NCI-H2029 (cell line): ENCODE measurements at regions not wholly inside any gene's neighbourhood (a gene's known extent, or its start where the extent isn't known, plus 50 kb on each side); places are given as distances from the start of the nearest gene placed in this dataset.
"Not testable (repeated sequence)": the region's sequence is repeated elsewhere in the genome, so short reads cannot be mapped to it uniquely, and the experiment has no call there.

Experiments
- DNase-seq: peaks from one replicate; lab custom pipeline; 2025; lab: John Stamatoyannopoulos, UW

GRCh38 chrX:116290359-116290758 is 119.8 kb downstream of the AGTR2 start:
- DNase-seq, result no peak

GRCh38 chrX:116292183-116292582 is 121.6 kb downstream of the AGTR2 start:
- DNase-seq, result no peak

- no peak for DNase-seq
These were observed 128.4 kb downstream of the AGTR2 start for GRCh38 chrX:116298956-116299355.

- no peak for DNase-seq
These were observed 130.2 kb upstream of the SLC6A14 start for GRCh38 chrX:116306218-116306617.

GRCh38 chrX:116317409-116317808 is 119.0 kb upstream of the SLC6A14 start:
- DNase-seq, result no peak

- no peak for DNase-seq
These were observed 117.7 kb upstream of the SLC6A14 start for GRCh38 chrX:116318672-116319071.

GRCh38 chrX:116321711-116322110 is 114.7 kb upstream of the SLC6A14 start:
- no peak for DNase-seq

GRCh38 chrX:116332026-116332425 is 104.4 kb upstream of the SLC6A14 start:
- DNase-seq, result not testable (repeated sequence)

GRCh38 chrX:116334797-116335196 is 101.6 kb upstream of the SLC6A14 start:
- DNase-seq, result not testable (repeated sequence)

GRCh38 chrX:116339407-116339806 is 97.0 kb upstream of the SLC6A14 start:
- DNase-seq, result no peak

- no peak for DNase-seq
These were observed 93.5 kb upstream of the SLC6A14 start for GRCh38 chrX:116342903-116343302.

- DNase-seq, result no peak
These were observed 90.4 kb upstream of the SLC6A14 start for GRCh38 chrX:116345958-116346357.

GRCh38 chrX:116357329-116357728 is 79.1 kb upstream of the SLC6A14 start:
- DNase-seq, result no peak

- DNase-seq, result no peak
These were observed 57.4 kb upstream of the SLC6A14 start for GRCh38 chrX:116378961-116379360.

GRCh38 chrX:116379854-116380253 is 56.6 kb upstream of the SLC6A14 start:
- DNase-seq, result no peak

GRCh38 chrX:116384406-116384954 is 51.9 kb upstream of the SLC6A14 start:
- no peak for DNase-seq
